ENCODE measurements at regions not wholly inside any gene's neighbourhood (a gene's known extent, or its start where the extent isn't known, plus 50 kb on each side); places are given as distances from the start of the nearest gene placed in this dataset.
A peak's percentile ranks its signal among the peaks of the same experiment; 100 is the strongest.

- Histone ChIP-seq H3K4me1 (peaks cover 0 to 64% (median 46%) of the 10 kb centered on the region in 4 donors), H3K4me3 (no peak overlapping the region), H3K9me3 (no peaks in the 10 kb centered on the region), H3K27me3 (no peaks in the 10 kb centered on the region), H3K36me3 (peaks cover 0 to 9% (median 0%) of the 10 kb centered on the region in 3 donors), H3K27ac (no peak overlapping the region)
- TF ChIP-seq, protein P1, sequence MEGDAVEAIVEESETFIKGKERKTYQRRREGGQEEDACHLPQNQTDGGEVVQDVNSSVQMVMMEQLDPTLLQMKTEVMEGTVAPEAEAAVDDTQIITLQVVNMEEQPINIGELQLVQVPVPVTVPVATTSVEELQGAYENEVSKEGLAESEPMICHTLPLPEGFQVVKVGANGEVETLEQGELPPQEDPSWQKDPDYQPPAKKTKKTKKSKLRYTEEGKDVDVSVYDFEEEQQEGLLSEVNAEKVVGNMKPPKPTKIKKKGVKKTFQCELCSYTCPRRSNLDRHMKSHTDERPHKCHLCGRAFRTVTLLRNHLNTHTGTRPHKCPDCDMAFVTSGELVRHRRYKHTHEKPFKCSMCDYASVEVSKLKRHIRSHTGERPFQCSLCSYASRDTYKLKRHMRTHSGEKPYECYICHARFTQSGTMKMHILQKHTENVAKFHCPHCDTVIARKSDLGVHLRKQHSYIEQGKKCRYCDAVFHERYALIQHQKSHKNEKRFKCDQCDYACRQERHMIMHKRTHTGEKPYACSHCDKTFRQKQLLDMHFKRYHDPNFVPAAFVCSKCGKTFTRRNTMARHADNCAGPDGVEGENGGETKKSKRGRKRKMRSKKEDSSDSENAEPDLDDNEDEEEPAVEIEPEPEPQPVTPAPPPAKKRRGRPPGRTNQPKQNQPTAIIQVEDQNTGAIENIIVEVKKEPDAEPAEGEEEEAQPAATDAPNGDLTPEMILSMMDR (IDR thresholded peaks at IDR 0.05): no peak
- intact Hi-C loops (cut with DNase I; ENCODE audit: low total_unique reads): no loop called here
- no peak for DNase-seq
Observed at GRCh38 chr7:130908345-130909160, 174.5 kb upstream of the KLF14 start.

GRCh38 chr7:130909161-130909836 is 175.3 kb upstream of the KLF14 start:
- TF ChIP-seq, protein P1 (IDR thresholded peaks at IDR 0.05): no peak
- DNase-seq: no peak
- intact Hi-C loops (cut with DNase I; ENCODE audit: low total_unique reads): no loop called here
- H3K4me3 ChIP-seq: no peak overlapping the region
- H3K4me1 ChIP-seq: peaks cover 0 to 64% (median 48%) of the 10 kb centered on the region in 4 donors
- no peak overlapping the region for H3K27ac ChIP-seq
- H3K9me3 ChIP-seq: no peaks in the 10 kb centered on the region
- H3K27me3 ChIP-seq: no peaks in the 10 kb centered on the region
- peaks cover 0 to 9% (median 0%) of the 10 kb centered on the region in 3 donors for H3K36me3 ChIP-seq

DNA sequence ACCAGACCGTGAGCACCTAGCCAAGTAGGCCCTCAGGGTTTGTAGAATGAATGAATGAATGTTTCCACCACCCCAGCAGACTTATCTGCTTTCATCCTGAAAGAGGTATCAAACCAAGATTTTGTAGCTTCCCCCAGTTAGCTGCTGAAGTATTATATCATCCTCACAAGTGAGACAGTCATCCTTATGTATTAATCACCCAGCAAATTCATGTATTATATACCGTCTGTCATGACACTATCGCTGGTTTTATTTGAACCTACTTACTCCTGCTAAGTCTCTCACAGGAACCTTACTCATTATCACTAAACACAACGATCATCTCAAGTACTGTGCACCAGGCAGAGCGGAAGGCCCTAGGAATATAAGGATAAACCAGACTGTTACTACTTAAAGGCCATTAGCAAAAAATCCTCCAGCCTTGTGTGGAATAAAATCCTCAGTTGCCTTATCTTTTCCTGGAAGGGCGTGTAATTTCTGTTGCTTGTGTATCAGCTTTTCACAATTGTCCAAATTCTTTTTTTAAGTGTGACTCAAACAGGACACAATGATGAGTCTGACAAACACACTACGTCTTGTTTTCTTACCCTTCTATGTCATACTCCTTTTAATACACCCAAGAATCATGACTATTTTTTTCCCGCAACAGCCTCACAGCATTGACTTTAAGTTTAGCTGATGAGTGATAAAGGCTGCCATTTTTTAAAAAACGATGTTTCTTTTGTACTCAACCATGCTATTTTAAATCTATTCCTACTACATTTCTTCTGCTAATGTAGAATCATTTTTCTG is 176.1 kb upstream of the KLF14 start:
- Histone ChIP-seq H3K4me1 (peaks cover 0 to 64% (median 51%) of the 10 kb centered on the region in 4 donors), H3K27ac (no peak overlapping the region), H3K4me3 (no peak overlapping the region), H3K36me3 (peaks cover 0 to 9% (median 0%) of the 10 kb centered on the region in 3 donors), H3K9me3 (no peaks in the 10 kb centered on the region), H3K27me3 (no peaks in the 10 kb centered on the region)
- TF ChIP-seq, protein P1 (IDR thresholded peaks at IDR 0.05): no peak
- intact Hi-C loops (cut with DNase I; ENCODE audit: low total_unique reads): no loop called here
- no peak for DNase-seq

DNA sequence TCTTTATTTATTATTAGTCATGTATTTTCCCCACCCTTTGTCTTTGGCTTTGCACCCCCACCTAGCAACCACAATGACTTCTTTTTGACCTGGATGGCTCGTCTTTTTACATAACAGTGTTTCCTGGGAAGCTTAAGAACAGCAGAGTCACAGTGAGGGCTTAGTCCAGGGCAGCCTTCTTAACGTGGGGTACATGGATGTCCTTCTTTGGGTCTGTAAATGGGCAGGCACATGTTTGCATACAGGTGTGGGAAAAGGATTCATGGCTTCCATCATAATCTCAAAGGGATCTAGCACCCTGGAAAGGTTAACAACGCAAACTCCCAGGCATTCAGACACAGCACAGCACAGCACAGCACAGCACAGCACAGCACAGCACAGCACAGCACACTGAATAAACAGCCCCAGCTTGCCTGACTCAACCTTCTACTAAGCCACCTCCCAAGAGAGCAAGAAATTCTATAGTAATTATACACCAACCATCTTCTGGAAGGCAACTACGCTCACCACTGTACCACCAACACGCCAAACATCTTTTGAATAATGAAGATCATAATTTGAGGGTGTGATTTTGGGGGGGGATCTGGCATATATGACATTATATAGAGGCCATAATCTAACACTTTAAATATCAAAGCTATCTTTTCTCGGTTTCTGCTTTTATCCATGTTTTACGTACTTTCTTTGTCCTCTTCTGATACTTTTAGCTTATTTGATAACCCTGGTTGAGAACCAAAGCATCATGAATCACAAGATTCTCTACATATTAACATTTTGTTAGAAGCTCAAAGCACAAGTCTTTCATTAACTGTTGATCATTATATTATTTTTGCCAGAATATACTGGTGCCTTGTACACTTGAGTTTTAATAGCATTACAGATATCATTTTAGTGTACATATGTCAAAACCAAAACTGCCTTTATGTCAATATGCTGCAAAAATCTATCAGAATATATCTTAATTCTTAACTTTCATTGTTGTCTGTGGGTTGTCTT is 177.2 kb upstream of the KLF14 start:
- intact Hi-C loops (cut with DNase I; ENCODE audit: low total_unique reads): no loop called here
- Histone ChIP-seq H3K27me3 (no peaks in the 10 kb centered on the region), H3K4me1 (peaks cover 0 to 66% (median 56%) of the 10 kb centered on the region in 4 donors), H3K36me3 (peaks cover 0 to 12% (median 0%) of the 10 kb centered on the region in 3 donors), H3K9me3 (no peaks in the 10 kb centered on the region), H3K4me3 (peak overlapping the region; percentile 37 to 55), H3K27ac (peak overlapping the region; percentile 53 to 70)
- TF ChIP-seq, protein P1 (IDR thresholded peaks at IDR 0.05): no peak
- DNase-seq: no peak
